Stomach (tissue), 8 donors: ENCODE measurements at regions not wholly inside any gene's neighbourhood (a gene's known extent, or its start where the extent isn't known, plus 50 kb on each side); places are given as distances from the start of the nearest gene placed in this dataset.

Experiments
- DNase-seq, 2 donors: peaks; one replicate each; pipeline versions ENCODE4 v3.0.0 to v3.0.0-alpha.2; 2013 to 2019
- H3K27ac ChIP-seq, 5 donors: fragments of 200-600 bp in 4 of 5; sonication (generic) in 4 of 5; one replicate each; pipeline ENCODE4 v1.5.1; 2013 to 2019; ENCODE audit warnings: mild to moderate bottlenecking in 1 of 5, moderate library complexity in 1 of 5
- H3K27me3 ChIP-seq, 3 donors: fragments of 200-600 bp; sonication (generic); one replicate each; pipeline ENCODE4 v1.5.1; 2017 to 2019; ENCODE audit warnings: mixed run types in 1 of 3
- H3K36me3 ChIP-seq, 4 donors: fragments of 200-600 bp; sonication (generic); 1 replicate in 3 of 4; 2 replicates in 1 of 4; pipeline ENCODE4 v1.5.1; 2016 to 2019
- H3K4me1 ChIP-seq, 4 donors: fragments of 200-600 bp; sonication (generic); one replicate each; pipeline ENCODE4 v1.5.1; 2016 to 2019
- H3K4me3 ChIP-seq, 4 donors: fragments of 200-600 bp; sonication (generic) in 3 of 4; one replicate each; pipeline ENCODE4 v1.5.1; 2016 to 2019; ENCODE audit warnings: mild to moderate bottlenecking in 1 of 4
- H3K9me3 ChIP-seq, 4 donors: fragments of 200-600 bp; sonication (generic); one replicate each; pipeline ENCODE4 v1.5.1; 2016 to 2019
- EP300 ChIP-seq: sonication (generic); formaldehyde crosslinking; IDR thresholded peaks from one replicate; pipeline ENCODE4 v1.6.1; 2017; ENCODE audit warnings: antibody characterized with exemption
- POLR2A ChIP-seq, 4 donors: fragments of 450-650 bp; IDR thresholded peaks; one replicate each; pipeline ENCODE4 v1.6.1; 2016; ENCODE audit warnings: antibody characterized with exemption in 4 of 4, control low read depth in 2 of 4, mild to moderate bottlenecking in 1 of 4, moderate library complexity in 1 of 4
- POLR2AphosphoS5 ChIP-seq, 3 donors: sonication (generic); formaldehyde crosslinking; IDR thresholded peaks; one replicate each; pipeline ENCODE4 v1.6.1; 2016; ENCODE audit warnings: antibody characterized with exemption in 3 of 3
- whole genome bisulfite sequencing, 5 donors: extraction: QIAGEN DNeasy Blood & Tissue Kit in 3 of 5; methylation state at CpG; one replicate each; pipeline versions ENCODE4 v1.1.5 to v1.1.7; 2013 to 2018; 5-methylcytosine and 5-hydroxymethylcytosine counted together
- intact Hi-C: fragments of 100-400 bp; cut with DNase I; formaldehyde crosslinking; loops from one replicate; pipeline ENCODE4 v1.15.1; 2023; ENCODE audit warnings: low total_unique reads
- TF ChIP-seq, protein P1 (sequence below), 7 experiments: fragments of 450-650 bp in 4 of 7; fragments of 200-600 bp in 3 of 7; sonication (generic) in 3 of 7; IDR thresholded peaks; one replicate each; pipeline ENCODE4 v1.5.1; 2016 to 2019; ENCODE audit warnings: antibody characterized with exemption in 7 of 7, control low read depth in 2 of 7, mild to moderate bottlenecking in 1 of 7
- donor health status: healthy with polysubstance abuse.
- donor health status: Bipolar disorder and iron deficiency.
- donor health status: healthy.

DNA sequence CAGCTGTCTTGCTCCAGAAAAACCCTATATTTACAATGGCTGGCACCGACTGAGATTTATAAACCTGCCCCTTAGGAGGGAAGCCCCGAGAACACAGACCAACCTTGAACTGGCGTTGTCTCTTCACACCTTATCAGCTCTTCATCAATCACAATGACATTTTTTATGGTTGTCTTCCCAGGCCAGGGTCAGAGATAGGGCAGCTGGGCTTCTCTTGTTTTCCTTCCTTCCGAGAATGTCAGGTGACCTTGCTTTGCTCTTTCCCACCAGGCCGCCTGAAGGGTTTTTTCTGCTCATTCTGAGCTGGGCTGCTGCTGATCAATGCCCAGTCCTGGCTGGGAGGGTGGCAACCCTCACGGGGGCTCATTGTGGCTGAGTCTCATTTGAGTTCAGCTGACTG, 619.1 kb downstream of the CCDC171 start:
- no peaks in the 10 kb centered on the region for H3K9me3 ChIP-seq
- no peak overlapping the region for H3K4me3 ChIP-seq
- intact Hi-C loops, result no loop called here
- TF ChIP-seq POLR2A (IDR thresholded peaks at IDR 0.05) (no peak), EP300 (no peak), POLR2AphosphoS5 (IDR thresholded peaks at IDR 0.05) (no peak)
- TF ChIP-seq, protein P1, sequence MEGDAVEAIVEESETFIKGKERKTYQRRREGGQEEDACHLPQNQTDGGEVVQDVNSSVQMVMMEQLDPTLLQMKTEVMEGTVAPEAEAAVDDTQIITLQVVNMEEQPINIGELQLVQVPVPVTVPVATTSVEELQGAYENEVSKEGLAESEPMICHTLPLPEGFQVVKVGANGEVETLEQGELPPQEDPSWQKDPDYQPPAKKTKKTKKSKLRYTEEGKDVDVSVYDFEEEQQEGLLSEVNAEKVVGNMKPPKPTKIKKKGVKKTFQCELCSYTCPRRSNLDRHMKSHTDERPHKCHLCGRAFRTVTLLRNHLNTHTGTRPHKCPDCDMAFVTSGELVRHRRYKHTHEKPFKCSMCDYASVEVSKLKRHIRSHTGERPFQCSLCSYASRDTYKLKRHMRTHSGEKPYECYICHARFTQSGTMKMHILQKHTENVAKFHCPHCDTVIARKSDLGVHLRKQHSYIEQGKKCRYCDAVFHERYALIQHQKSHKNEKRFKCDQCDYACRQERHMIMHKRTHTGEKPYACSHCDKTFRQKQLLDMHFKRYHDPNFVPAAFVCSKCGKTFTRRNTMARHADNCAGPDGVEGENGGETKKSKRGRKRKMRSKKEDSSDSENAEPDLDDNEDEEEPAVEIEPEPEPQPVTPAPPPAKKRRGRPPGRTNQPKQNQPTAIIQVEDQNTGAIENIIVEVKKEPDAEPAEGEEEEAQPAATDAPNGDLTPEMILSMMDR (IDR thresholded peaks at IDR 0.05), result no peak
- 31 to 55% (median 39%) methylated on average over 6 of the region's 6 CpGs for WGBS, 5 donors
- no peak overlapping the region for H3K27ac ChIP-seq
- no peak for DNase-seq
- H3K4me1 ChIP-seq, result no peaks in the 10 kb centered on the region
- no peaks in the 10 kb centered on the region for H3K27me3 ChIP-seq
- no peaks in the 10 kb centered on the region for H3K36me3 ChIP-seq

DNA sequence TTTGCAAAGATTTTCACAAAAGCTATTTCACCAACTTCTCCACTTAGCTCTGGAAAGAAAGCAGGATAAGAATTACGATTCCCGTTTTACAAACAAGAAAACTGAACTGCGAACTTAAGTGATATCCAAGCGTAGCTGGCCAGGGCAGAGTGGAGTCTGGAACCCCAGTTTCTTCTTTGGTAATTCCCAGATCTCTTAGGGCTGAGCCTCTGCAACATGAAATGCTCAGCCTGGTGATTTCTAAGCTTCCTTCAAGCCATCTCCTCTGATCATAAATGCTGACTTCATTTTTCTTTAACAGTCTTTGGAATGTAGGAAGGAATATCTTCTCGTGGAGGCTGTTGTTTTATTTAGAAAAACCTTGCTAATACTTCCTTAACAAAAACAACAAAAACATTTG, 620.0 kb downstream of the CCDC171 start:
- no peaks in the 10 kb centered on the region for H3K36me3 ChIP-seq
- H3K27me3 ChIP-seq, result no peaks in the 10 kb centered on the region
- no peak for DNase-seq
- no peaks in the 10 kb centered on the region for H3K9me3 ChIP-seq
- TF ChIP-seq, protein P1 (IDR thresholded peaks at IDR 0.05), result no peak
- TF ChIP-seq EP300 (no peak), POLR2AphosphoS5 (IDR thresholded peaks at IDR 0.05) (no peak), POLR2A (IDR thresholded peaks at IDR 0.05) (no peak)
- no peak overlapping the region for H3K27ac ChIP-seq
- 48 to 62% (median 56%) methylated on average over 5 of the region's 5 CpGs for WGBS, 5 donors
- no peak overlapping the region for H3K4me3 ChIP-seq
- intact Hi-C loops, result no loop called here
- H3K4me1 ChIP-seq, result no peaks in the 10 kb centered on the region

- TF ChIP-seq, protein P1 (IDR thresholded peaks at IDR 0.05), result no peak
- TF ChIP-seq POLR2AphosphoS5 (IDR thresholded peaks at IDR 0.05) (no peak), POLR2A (IDR thresholded peaks at IDR 0.05) (no peak), EP300 (no peak)
- no peak for DNase-seq
- Histone ChIP-seq H3K9me3 (no peaks in the 10 kb centered on the region), H3K27me3 (no peaks in the 10 kb centered on the region), H3K36me3 (no peaks in the 10 kb centered on the region), H3K4me1 (no peaks in the 10 kb centered on the region), H3K4me3 (no peak overlapping the region), H3K27ac (no peak overlapping the region)
- intact Hi-C loops, result no loop called here
Observed at GRCh38 chr9:16174915-16175314, 622.1 kb downstream of the CCDC171 start.

- intact Hi-C loops, result no loop called here
- Histone ChIP-seq H3K4me3 (no peak overlapping the region), H3K4me1 (no peaks in the 10 kb centered on the region), H3K36me3 (no peaks in the 10 kb centered on the region), H3K27me3 (no peaks in the 10 kb centered on the region), H3K9me3 (no peaks in the 10 kb centered on the region), H3K27ac (no peak overlapping the region)
- DNase-seq, result no peak
- TF ChIP-seq, protein P1 (IDR thresholded peaks at IDR 0.05), result no peak
- no peak for TF ChIP-seq POLR2AphosphoS5 (IDR thresholded peaks at IDR 0.05)
- no peak for TF ChIP-seq EP300
- TF ChIP-seq POLR2A (IDR thresholded peaks at IDR 0.05), result no peak
- WGBS, 5 donors, result 59 to 88% (median 86%) methylated on average over 3 of the region's 3 CpGs
Observed at GRCh38 chr9:16175461-16175860, 622.6 kb downstream of the CCDC171 start.

DNA sequence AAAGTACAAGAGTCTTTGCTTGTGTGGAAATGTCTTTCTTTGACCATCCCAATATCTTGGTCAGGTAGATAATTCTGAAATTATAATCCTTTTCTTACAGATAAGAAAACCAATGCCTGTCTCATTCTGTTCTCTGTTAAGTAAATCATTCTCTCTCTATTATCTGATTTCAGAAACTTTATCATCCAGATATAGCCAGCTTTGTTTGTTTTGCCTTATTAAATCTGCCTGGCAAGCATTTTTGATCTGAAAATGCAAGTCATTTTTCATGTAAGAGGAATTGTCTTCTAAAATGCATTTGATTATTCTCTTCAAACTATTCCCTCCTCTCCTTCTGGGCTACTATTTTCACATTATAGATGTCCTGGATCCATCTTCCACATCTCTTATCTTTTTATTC, 625.5 kb downstream of the CCDC171 start:
- no peak overlapping the region for H3K4me3 ChIP-seq
- H3K9me3 ChIP-seq, result no peaks in the 10 kb centered on the region
- no peaks in the 10 kb centered on the region for H3K36me3 ChIP-seq
- no peaks in the 10 kb centered on the region for H3K27me3 ChIP-seq
- H3K4me1 ChIP-seq, result no peaks in the 10 kb centered on the region
- DNase-seq, result no peak
- intact Hi-C loops, result no loop called here
- TF ChIP-seq POLR2AphosphoS5 (IDR thresholded peaks at IDR 0.05) (no peak), POLR2A (IDR thresholded peaks at IDR 0.05) (no peak), EP300 (no peak)
- TF ChIP-seq, protein P1 (IDR thresholded peaks at IDR 0.05), result no peak
- H3K27ac ChIP-seq, result no peak overlapping the region
